ENCODE measurements at regions not wholly inside any gene's neighbourhood (a gene's known extent, or its start where the extent isn't known, plus 50 kb on each side); places are given as distances from the start of the nearest gene placed in this dataset.

DNA sequence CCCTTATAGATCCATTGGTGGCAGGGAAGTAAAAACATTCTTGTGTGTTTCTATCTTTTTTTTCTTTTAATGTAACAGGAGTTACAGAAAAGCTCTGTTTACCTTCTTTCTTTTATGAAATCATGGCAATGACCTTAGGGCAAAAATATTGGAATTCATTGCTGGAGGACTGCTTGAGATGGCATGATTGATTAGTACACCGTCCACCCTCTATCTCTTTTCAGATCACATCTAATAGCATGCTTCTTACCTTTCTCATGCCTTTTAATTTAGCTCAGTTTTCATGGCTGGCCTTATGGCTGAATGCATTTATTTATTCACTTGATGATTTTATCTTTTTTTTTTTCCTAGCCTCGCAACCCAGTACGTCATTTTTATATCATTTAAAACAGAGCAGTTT is 177.6 kb upstream of the CDH20 start:
- TF ChIP-seq, protein P1, sequence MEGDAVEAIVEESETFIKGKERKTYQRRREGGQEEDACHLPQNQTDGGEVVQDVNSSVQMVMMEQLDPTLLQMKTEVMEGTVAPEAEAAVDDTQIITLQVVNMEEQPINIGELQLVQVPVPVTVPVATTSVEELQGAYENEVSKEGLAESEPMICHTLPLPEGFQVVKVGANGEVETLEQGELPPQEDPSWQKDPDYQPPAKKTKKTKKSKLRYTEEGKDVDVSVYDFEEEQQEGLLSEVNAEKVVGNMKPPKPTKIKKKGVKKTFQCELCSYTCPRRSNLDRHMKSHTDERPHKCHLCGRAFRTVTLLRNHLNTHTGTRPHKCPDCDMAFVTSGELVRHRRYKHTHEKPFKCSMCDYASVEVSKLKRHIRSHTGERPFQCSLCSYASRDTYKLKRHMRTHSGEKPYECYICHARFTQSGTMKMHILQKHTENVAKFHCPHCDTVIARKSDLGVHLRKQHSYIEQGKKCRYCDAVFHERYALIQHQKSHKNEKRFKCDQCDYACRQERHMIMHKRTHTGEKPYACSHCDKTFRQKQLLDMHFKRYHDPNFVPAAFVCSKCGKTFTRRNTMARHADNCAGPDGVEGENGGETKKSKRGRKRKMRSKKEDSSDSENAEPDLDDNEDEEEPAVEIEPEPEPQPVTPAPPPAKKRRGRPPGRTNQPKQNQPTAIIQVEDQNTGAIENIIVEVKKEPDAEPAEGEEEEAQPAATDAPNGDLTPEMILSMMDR (conservative IDR thresholded peaks at IDR 0.05; ENCODE audit: low read length) = no peak
- TF ChIP-seq EZH2phosphoT487 (IDR thresholded peaks at IDR 0.05; ENCODE audit: borderline replicate concordance, low read depth, low read length) = no peak

All from OCI-LY7 (cell line).